D721Med (cell line): ENCODE measurements at regions not wholly inside any gene's neighbourhood (a gene's known extent, or its start where the extent isn't known, plus 50 kb on each side); places are given as distances from the start of the nearest gene placed in this dataset.

Experiments
- DNase-seq: peaks from one replicate; pipeline ENCODE4 v3.0.0; 2011; ENCODE audit warnings: low spot score; ENCODE audit not compliant: insufficient read length
- FAIRE-seq: peaks from 2 replicates; lab custom pipeline; 2011; peaks lifted over from hg19 to GRCh38; lab: Jason Lieb, UNC
- CTCF ChIP-seq: IDR thresholded peaks from 2 replicates; pipeline ENCODE4 v1.5.1; 2012; ENCODE audit warnings: mild to moderate bottlenecking, control low read depth; ENCODE audit not compliant: insufficient read depth; ENCODE audit errors: missing control alignments

- FAIRE-seq, result no peak
- TF ChIP-seq CTCF, result no peak
- no peak for DNase-seq
Measured at GRCh38 chr2:151175864-151176263, 85.8 kb downstream of the RBM43 start.

GRCh38 chr2:151174127-151174526 is 87.5 kb downstream of the RBM43 start:
- TF ChIP-seq CTCF, result no peak
- DNase-seq (no peak), FAIRE-seq (no peak)

GRCh38 chr2:151171186-151171585 is 90.5 kb downstream of the RBM43 start:
- FAIRE-seq (no peak), DNase-seq (no peak)
- no peak for TF ChIP-seq CTCF

GRCh38 chr2:151166410-151166809 is 95.3 kb downstream of the RBM43 start:
- DNase-seq (no peak), FAIRE-seq (no peak)
- no peak for TF ChIP-seq CTCF

- FAIRE-seq (no peak), DNase-seq (no peak)
- no peak for TF ChIP-seq CTCF
Measured at GRCh38 chr2:151165105-151165684, 96.5 kb downstream of the RBM43 start.

GRCh38 chr2:151161821-151162551 is 99.7 kb downstream of the RBM43 start:
- DNase-seq (no peak), FAIRE-seq (no peak)
- no peak for TF ChIP-seq CTCF

GRCh38 chr2:151159109-151159662 is 102.5 kb downstream of the RBM43 start:
- FAIRE-seq (no peak), DNase-seq (no peak)
- TF ChIP-seq CTCF, result no peak
